ENCODE measurements at regions not wholly inside any gene's neighbourhood (a gene's known extent, or its start where the extent isn't known, plus 50 kb on each side); places are given as distances from the start of the nearest gene placed in this dataset.

- peaks cover 0 to 10% (median 0%) of the 10 kb centered on the region in 9 donors for H3K4me1 ChIP-seq
- TF ChIP-seq, protein P1, sequence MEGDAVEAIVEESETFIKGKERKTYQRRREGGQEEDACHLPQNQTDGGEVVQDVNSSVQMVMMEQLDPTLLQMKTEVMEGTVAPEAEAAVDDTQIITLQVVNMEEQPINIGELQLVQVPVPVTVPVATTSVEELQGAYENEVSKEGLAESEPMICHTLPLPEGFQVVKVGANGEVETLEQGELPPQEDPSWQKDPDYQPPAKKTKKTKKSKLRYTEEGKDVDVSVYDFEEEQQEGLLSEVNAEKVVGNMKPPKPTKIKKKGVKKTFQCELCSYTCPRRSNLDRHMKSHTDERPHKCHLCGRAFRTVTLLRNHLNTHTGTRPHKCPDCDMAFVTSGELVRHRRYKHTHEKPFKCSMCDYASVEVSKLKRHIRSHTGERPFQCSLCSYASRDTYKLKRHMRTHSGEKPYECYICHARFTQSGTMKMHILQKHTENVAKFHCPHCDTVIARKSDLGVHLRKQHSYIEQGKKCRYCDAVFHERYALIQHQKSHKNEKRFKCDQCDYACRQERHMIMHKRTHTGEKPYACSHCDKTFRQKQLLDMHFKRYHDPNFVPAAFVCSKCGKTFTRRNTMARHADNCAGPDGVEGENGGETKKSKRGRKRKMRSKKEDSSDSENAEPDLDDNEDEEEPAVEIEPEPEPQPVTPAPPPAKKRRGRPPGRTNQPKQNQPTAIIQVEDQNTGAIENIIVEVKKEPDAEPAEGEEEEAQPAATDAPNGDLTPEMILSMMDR (IDR thresholded peaks at IDR 0.05): no peak
- H3K27me3 ChIP-seq: peaks cover 0 to 17% (median 4%) of the 10 kb centered on the region in 7 donors
- H3K27ac ChIP-seq: no peak overlapping the region
- H3K36me3 ChIP-seq: no peaks in the 10 kb centered on the region
- DNase-seq (no peak), ATAC-seq (no peak)
- H3K9me3 ChIP-seq: peaks cover 0 to 3% (median 0%) of the 10 kb centered on the region in 11 donors
- H3K4me3 ChIP-seq: no peak overlapping the region
- intact Hi-C loops (cut with DNase I): no loop called here
Observed at GRCh38 chr15:69511015-69511414, 58.4 kb downstream of the RPLP1 start.

DNA sequence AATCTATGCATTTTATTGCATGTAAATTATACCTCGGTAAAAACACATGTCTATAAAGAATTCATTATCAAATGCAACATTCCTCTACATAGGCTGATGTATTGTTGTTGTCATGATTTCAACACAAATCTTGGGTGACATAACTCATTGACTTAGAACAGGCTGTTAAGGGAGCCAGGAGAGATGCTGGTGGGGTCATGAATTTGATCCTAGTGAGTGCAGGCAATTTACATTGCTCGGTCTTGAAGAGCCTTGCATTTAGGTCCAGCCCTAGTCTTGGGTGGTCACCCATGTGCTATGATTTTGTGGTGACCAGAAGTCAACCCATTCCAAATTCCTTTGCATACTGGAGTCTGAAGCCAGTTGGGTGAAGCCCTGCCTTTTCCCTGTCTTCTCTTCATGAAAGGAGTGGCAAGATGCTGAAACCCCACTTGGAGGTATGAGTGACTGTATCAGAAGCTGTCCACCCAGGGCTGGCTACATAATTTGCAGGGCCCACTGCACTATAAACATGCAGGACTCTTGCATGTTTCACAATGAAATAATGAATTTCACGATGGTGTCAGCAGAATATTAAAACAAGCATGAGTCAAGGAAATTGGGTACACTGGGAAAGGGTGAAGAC lies 59.2 kb downstream of the RPLP1 start:
- intact Hi-C loops (cut with DNase I): no loop called here
- ATAC-seq (no peak), DNase-seq (no peak)
- WGBS, 2 donors: 88% methylated on average over 3 of the region's 3 CpGs
- TF ChIP-seq, protein P1 (IDR thresholded peaks at IDR 0.05): no peak
- H3K4me1 ChIP-seq: peaks cover 0 to 10% (median 0%) of the 10 kb centered on the region in 9 donors
- no peak overlapping the region for H3K4me3 ChIP-seq
- no peaks in the 10 kb centered on the region for H3K36me3 ChIP-seq
- H3K9me3 ChIP-seq: peaks cover 0 to 3% (median 0%) of the 10 kb centered on the region in 11 donors
- peaks cover 0 to 17% (median 4%) of the 10 kb centered on the region in 7 donors for H3K27me3 ChIP-seq
- H3K27ac ChIP-seq: no peak overlapping the region

GRCh38 chr15:69513450-69513960 lies 60.9 kb downstream of the RPLP1 start:
- Histone ChIP-seq H3K36me3 (no peaks in the 10 kb centered on the region), H3K9me3 (peaks cover 0 to 3% (median 0%) of the 10 kb centered on the region in 11 donors), H3K4me3 (no peak overlapping the region), H3K27me3 (peaks cover 0 to 22% (median 4%) of the 10 kb centered on the region in 7 donors), H3K27ac (no peak overlapping the region), H3K4me1 (peaks cover 0 to 10% (median 0%) of the 10 kb centered on the region in 9 donors)
- TF ChIP-seq, protein P1 (IDR thresholded peaks at IDR 0.05): no peak
- no peak for DNase-seq
- 66 to 72% methylated on average over 5 of the region's 5 CpGs for WGBS, 2 donors
- intact Hi-C loops (cut with DNase I): no loop called here
- ATAC-seq: no peak

GRCh38 chr15:69513986-69514385 lies 61.4 kb downstream of the RPLP1 start:
- ATAC-seq: no peak
- intact Hi-C loops (cut with DNase I): no loop called here
- WGBS, 2 donors: 66 to 73% methylated on average over 7 of the region's 7 CpGs
- Histone ChIP-seq H3K27me3 (peaks cover 0 to 22% (median 4%) of the 10 kb centered on the region in 7 donors), H3K27ac (no peak overlapping the region), H3K4me1 (peaks cover 0 to 10% (median 0%) of the 10 kb centered on the region in 9 donors), H3K4me3 (no peak overlapping the region), H3K36me3 (no peaks in the 10 kb centered on the region), H3K9me3 (peaks cover 0 to 3% (median 0%) of the 10 kb centered on the region in 11 donors)
- TF ChIP-seq, protein P1 (IDR thresholded peaks at IDR 0.05): no peak
- DNase-seq: no peak

All from heart right ventricle (tissue), 16 donors.